Endothelial cell (in vitro differentiated cells): ENCODE measurements at regions not wholly inside any gene's neighbourhood (a gene's known extent, or its start where the extent isn't known, plus 50 kb on each side); places are given as distances from the start of the nearest gene placed in this dataset.

Experiments
- DNase-seq: peaks from one replicate; pipeline ENCODE4 v3.0.0; 2021; ENCODE audit warnings: low spot score
- H3K27ac Mint-ChIP-seq: one replicate; pipeline ENCODE4 v1.8.0; 2021; ENCODE audit warnings: mixed read lengths, inconsistent platforms; ENCODE audit not compliant: unreplicated experiment
- H3K27me3 Mint-ChIP-seq: one replicate; pipeline ENCODE4 v1.8.0; 2021; ENCODE audit warnings: mild to moderate bottlenecking, moderate library complexity, mixed read lengths, inconsistent platforms; ENCODE audit not compliant: unreplicated experiment
- H3K36me3 Mint-ChIP-seq: one replicate; pipeline ENCODE4 v1.8.0; 2021; ENCODE audit warnings: mild to moderate bottlenecking, low read depth, mixed read lengths, inconsistent platforms; ENCODE audit not compliant: unreplicated experiment
- H3K4me1 Mint-ChIP-seq: one replicate; pipeline ENCODE4 v1.8.0; 2021; ENCODE audit warnings: mild to moderate bottlenecking, mixed read lengths, inconsistent platforms; ENCODE audit not compliant: unreplicated experiment
- H3K4me3 Mint-ChIP-seq: one replicate; pipeline ENCODE4 v1.8.0; 2021; ENCODE audit warnings: mild to moderate bottlenecking, mixed read lengths, inconsistent platforms; ENCODE audit not compliant: unreplicated experiment
- H3K9me3 Mint-ChIP-seq: one replicate; pipeline ENCODE4 v1.8.0; 2021; ENCODE audit warnings: mixed read lengths, inconsistent platforms; ENCODE audit not compliant: unreplicated experiment
- CTCF ChIP-seq: fragments of 200-600 bp; sonication (generic); IDR thresholded peaks from one replicate; pipeline ENCODE4 v1.5.0; 2021; ENCODE audit warnings: antibody characterized with exemption; ENCODE audit not compliant: unreplicated experiment

- no peak for DNase-seq
- Mint-ChIP-seq H3K36me3 (no peaks in the 10 kb centered on the region), H3K4me3 (no peak overlapping the region), H3K9me3 (no peaks in the 10 kb centered on the region), H3K27me3 (no peaks in the 10 kb centered on the region), H3K4me1 (no peaks in the 10 kb centered on the region), H3K27ac (no peak overlapping the region)
- no peak for TF ChIP-seq CTCF
Observed at GRCh38 chrX:87744391-87744790, 226.8 kb downstream of the KLHL4 start.

GRCh38 chrX:87755493-87755892, 237.9 kb downstream of the KLHL4 start:
- no peaks in the 10 kb centered on the region for H3K36me3 Mint-ChIP-seq
- no peak for TF ChIP-seq CTCF
- no peaks in the 10 kb centered on the region for H3K27me3 Mint-ChIP-seq
- H3K4me1 Mint-ChIP-seq: no peaks in the 10 kb centered on the region
- no peak overlapping the region for H3K27ac Mint-ChIP-seq
- H3K4me3 Mint-ChIP-seq: no peak overlapping the region
- DNase-seq: no peak
- no peaks in the 10 kb centered on the region for H3K9me3 Mint-ChIP-seq

- no peak overlapping the region for H3K27ac Mint-ChIP-seq
- H3K27me3 Mint-ChIP-seq: no peaks in the 10 kb centered on the region
- TF ChIP-seq CTCF: no peak
- DNase-seq: no peak
- H3K4me1 Mint-ChIP-seq: no peaks in the 10 kb centered on the region
- no peaks in the 10 kb centered on the region for H3K9me3 Mint-ChIP-seq
- no peaks in the 10 kb centered on the region for H3K36me3 Mint-ChIP-seq
- no peak overlapping the region for H3K4me3 Mint-ChIP-seq
Observed at GRCh38 chrX:87788976-87789375, 271.4 kb downstream of the KLHL4 start.

GRCh38 chrX:87798039-87798438, 280.4 kb downstream of the KLHL4 start:
- Mint-ChIP-seq H3K27ac (no peak overlapping the region), H3K36me3 (no peaks in the 10 kb centered on the region), H3K4me1 (no peaks in the 10 kb centered on the region), H3K9me3 (no peaks in the 10 kb centered on the region), H3K27me3 (no peaks in the 10 kb centered on the region), H3K4me3 (no peak overlapping the region)
- no peak for TF ChIP-seq CTCF
- DNase-seq: no peak

- H3K4me1 Mint-ChIP-seq: no peaks in the 10 kb centered on the region
- H3K27ac Mint-ChIP-seq: no peak overlapping the region
- no peak for TF ChIP-seq CTCF
- DNase-seq: no peak
- no peaks in the 10 kb centered on the region for H3K36me3 Mint-ChIP-seq
- no peaks in the 10 kb centered on the region for H3K27me3 Mint-ChIP-seq
- H3K9me3 Mint-ChIP-seq: no peaks in the 10 kb centered on the region
- H3K4me3 Mint-ChIP-seq: no peak overlapping the region
Observed at GRCh38 chrX:87805829-87806490, 288.4 kb downstream of the KLHL4 start.
